Astrocyte (in vitro differentiated cells and primary cell): ENCODE measurements at regions not wholly inside any gene's neighbourhood (a gene's known extent, or its start where the extent isn't known, plus 50 kb on each side); places are given as distances from the start of the nearest gene placed in this dataset.

Source experiments
- EZH2 ChIP-seq: IDR thresholded peaks from 2 replicates; pipeline ENCODE4 v1.6.1; 2012; ENCODE audit warnings: mild to moderate bottlenecking, low read length, inconsistent platforms; ENCODE audit not compliant: insufficient read depth
- TF ChIP-seq, protein P1 (sequence below): IDR thresholded peaks from 2 replicates; pipeline ENCODE4 v1.5.1; 2011; ENCODE audit warnings: low read depth, mild to moderate bottlenecking, inconsistent platforms, low read length, moderate library complexity; ENCODE audit not compliant: insufficient read depth

DNA sequence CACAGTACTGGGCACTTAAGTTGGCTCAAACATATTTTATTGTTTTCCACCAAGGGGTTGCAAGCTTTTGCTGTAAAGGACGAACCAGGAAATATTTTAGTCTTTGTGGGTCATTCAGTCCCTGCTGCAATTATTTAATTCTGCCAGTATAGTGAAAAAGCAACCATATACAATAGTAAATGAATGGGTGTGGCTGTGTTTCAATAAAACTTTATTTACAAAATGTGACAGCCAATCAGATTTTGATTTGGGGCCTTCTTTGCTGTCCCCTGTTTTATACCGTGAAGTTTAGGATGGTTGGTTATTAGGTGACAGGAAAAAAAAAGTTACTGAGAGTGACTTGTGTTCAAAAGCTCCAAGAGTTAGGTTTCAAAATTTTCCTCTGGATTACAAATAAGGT is 956.4 kb downstream of the AACS start:
- no peak for TF ChIP-seq EZH2
- TF ChIP-seq, protein P1, sequence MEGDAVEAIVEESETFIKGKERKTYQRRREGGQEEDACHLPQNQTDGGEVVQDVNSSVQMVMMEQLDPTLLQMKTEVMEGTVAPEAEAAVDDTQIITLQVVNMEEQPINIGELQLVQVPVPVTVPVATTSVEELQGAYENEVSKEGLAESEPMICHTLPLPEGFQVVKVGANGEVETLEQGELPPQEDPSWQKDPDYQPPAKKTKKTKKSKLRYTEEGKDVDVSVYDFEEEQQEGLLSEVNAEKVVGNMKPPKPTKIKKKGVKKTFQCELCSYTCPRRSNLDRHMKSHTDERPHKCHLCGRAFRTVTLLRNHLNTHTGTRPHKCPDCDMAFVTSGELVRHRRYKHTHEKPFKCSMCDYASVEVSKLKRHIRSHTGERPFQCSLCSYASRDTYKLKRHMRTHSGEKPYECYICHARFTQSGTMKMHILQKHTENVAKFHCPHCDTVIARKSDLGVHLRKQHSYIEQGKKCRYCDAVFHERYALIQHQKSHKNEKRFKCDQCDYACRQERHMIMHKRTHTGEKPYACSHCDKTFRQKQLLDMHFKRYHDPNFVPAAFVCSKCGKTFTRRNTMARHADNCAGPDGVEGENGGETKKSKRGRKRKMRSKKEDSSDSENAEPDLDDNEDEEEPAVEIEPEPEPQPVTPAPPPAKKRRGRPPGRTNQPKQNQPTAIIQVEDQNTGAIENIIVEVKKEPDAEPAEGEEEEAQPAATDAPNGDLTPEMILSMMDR: no peak
